HG02798 (cell line): ENCODE measurements at regions not wholly inside any gene's neighbourhood (a gene's known extent, or its start where the extent isn't known, plus 50 kb on each side); places are given as distances from the start of the nearest gene placed in this dataset.

ENCODE experiments used
- ATAC-seq: cut with Tn5 transposase; IDR thresholded peaks from one replicate; pipeline ENCODE4 v1.9.1; 2021; ENCODE audit warnings: mild to moderate bottlenecking; ENCODE audit not compliant: unreplicated experiment, poor library complexity

DNA sequence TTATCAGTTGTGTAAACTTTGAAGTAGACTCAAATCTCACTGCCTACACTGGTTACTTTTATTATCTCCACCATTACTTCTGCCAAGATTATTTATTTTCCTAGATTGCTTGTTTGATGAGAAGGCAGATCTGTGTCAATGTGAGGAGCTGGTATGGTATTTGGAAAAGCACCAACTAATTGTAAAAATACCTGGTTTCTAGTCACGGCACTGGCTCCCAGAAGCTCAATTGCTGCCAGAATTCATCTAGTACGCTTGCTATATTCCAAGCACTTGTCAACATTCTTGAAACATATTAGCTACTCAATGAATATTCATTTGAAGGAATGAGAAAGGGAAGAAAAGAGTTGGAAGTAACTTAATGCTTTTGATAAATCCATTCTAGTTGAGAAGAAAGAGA is 1376.8 kb upstream of the ADGRL3 start:
- no peak for ATAC-seq

DNA sequence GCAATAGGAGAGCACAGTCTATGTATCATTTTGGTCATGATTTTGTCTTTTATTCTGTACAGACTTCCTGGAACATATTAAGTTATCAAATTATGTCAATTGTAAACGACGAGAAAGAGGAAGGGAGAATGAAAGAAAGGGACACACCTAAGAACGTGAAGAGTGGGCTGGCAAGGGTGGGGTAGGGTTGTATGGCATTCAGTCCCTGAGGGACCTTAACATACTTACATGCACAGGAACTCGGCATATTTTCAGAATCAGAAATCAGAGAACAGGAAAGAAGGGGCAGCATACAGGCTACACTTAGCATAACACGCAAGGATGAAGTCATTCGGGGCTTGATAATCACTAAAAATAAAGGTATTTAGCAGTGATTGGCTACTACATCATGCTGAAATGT is 1375.0 kb upstream of the ADGRL3 start:
- ATAC-seq, result no peak

DNA sequence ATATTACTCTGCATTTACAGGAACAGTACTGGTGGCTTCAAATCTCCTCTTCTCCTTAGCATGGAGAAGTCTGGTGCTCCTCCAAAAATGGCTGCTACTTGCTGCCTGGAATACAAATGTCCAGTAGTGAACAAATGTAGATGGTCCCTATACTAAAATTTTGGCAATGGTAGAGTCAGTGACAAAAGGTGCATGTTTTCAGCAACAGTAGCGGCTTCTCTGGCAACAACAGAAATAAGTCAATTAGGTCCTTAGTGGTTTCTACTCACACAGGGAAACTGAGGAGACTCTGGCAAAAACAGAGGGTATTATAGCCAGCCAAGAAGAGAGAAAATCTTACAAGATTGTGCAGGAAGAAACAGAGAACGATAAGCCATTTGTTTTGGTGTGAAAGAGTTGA is 1368.4 kb upstream of the ADGRL3 start:
- no peak for ATAC-seq

DNA sequence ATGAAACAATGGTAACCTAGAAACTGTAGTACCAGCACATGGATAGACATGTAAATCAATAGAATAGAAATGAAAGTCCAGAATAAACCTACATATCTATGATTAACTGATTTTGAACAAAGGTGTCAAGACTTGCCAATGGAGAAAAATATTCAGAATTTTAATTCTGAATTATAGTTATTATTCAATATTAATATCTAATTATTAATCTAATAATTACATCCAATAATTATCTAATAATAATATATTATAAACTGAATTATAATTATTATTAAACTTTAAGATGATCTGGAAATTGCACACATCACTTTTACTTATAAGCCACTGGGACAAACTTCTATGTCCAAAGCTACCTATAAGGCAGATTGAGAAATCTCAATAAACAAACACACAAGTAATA is 1365.2 kb upstream of the ADGRL3 start:
- no peak for ATAC-seq

DNA sequence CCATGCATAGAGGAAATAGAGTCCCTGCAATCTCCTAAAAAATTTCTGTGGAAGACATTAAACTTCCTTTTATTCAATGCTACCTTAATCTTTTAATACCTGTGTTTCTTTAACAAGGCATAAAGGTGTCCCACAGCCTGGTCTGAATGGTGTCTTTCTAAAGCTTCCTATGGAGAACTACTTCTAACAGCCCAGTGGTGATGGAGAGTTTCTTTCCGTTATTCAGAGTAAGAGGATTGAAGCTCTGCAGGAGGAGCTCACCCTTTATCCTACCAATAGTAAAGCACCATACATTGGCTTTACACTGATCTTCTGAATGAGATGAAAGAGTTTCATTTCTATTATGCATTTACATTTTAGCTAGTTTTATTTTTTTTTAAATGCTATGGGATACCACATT is 1362.4 kb upstream of the ADGRL3 start:
- no peak for ATAC-seq

DNA sequence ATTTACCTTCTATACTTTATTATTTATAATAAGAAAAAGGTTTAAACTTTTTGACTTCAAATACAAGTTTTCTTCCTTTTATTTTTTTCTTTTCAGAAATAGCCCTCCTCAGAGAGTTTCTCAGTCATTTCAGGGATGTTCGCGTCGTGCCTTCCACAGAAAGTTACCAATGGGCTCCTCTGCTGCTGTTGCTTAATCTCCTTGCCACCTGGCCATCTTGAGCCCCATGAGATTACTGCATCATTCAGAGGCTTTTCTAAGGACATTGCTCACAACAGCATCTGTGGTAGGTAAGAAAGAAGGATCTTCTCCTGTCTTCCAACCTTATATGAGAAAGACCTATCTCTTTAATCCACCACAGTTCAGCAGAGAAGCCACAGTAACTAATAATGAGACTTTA is 1361.9 kb upstream of the ADGRL3 start:
- no peak for ATAC-seq

DNA sequence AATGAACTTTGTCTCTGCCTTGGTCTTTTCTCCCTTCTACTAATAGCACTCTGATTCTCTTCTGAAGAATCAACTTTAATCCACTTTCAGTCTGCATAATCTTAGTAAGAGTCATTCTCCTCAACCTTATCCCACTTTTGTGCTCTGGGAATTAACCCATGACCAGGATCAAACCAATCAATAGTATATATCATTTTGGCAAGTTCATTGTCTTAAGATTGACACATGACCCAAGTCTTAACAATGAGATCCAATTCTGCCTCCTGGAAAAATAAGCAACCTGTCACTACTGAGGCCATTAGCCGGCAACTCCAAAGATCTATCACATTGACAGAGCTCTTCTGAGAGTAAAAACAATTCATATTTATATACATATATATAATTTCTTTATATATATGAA is 1358.4 kb upstream of the ADGRL3 start:
- no peak for ATAC-seq

DNA sequence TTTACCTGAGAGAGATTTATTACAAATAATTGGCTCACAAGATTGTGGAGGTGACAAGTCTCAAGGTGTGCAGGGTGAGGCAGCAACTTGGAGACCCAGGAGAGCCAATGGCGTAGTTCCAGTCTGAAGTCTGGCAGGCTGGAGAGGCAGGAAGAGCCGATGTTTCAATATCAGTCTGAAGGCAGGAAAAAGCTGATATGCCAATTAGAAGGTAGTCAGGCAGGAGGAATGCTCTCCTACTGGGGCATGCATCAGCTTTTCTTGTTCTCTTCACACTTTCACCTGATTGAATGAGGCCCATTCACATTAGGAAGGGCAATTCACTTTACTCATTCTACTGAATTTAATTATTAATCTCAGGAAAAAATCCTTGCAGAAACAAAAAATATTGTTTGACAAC is 1351.7 kb upstream of the ADGRL3 start:
- ATAC-seq, result no peak

DNA sequence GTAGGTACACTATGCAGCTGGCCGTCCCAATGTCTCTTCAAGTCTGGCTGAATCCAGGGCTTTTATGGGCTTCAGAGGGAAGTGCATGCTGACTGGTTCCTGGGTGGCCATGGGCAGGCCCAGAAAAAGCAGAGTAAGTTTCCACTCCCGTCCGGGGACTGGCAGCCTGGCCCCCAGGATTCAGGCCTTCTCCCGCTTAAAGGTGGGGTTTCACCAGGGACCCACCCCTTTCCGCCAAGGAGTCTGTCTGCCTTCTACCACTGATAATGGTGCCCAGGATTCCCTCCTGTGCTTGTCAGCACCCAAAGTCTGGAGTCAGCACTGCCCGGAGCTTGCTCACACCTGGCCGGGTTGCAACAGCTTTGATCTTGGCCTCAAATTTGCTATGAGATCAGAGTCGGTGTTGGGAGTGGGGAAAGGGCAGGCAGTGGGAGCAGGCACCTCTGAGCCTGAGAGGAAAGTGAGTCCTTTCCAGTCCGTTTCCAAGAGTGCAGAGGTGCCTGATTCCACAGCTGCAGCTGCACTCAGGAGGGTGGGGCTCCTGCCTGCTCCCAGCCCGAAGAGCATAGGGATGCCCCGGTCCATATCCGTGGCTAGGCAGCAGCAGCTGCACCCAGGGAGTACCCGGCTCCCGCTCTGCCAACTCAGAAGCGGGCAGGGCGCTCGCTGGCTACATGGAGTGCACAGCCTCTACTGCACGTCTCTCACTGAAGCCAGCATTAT is 1344.3 kb upstream of the ADGRL3 start:
- ATAC-seq, result no peak

DNA sequence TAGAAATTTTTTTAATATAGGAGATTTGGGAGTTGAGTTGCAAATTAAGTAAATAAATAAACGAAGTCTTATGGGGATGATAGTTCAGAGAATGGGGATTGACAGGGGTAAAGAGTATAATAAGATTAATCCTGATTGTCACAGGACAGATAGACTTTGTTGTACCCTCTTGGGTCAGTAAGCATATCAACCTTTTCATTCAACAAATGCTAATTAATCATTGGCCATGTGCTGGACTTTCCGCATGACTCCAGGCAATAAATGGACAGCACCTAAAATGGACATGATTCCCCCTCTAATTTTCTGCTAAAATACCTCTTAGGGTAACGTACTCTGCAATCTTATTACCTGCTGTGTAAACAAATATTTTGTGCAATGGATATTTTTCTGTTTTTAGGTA is 1331.1 kb upstream of the ADGRL3 start:
- ATAC-seq, result no peak

DNA sequence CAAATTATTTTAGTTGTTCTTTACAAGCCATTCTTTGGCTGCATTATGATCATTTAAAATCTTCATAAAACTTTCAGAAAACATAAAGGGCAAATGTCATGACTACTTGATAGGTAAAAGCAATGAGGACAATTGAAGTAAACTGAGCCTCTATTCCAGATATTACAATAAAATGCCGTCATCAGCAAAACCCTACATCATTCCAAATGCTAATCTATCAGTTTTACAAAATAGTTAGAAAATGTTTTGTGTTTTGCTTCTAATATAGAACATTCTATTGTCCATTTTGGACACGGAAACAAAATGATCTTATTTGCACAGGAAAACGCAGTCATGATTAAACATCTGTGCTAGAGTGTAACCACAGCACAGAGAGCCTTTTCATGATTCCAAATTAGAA is 1330.6 kb upstream of the ADGRL3 start:
- ATAC-seq, result no peak

DNA sequence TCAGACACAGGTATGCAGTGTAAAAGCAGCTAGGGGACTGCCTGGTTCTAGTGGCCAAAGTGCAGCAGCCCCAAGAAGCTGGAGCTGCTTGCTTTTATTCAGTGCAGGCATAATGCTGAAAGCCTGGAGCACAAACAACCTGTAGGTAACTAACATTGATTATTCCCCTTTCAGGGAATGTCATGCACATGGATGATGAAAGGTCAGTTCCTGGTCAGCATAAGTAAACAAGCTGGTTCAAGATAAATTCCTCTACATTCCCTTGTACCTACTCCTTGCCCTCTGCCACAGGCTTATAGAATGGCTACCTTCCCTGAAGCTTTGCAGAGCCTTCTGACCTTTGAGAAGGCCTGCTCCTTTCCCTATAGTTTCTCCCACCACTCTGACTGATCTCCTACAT is 1318.5 kb upstream of the ADGRL3 start:
- no peak for ATAC-seq

DNA sequence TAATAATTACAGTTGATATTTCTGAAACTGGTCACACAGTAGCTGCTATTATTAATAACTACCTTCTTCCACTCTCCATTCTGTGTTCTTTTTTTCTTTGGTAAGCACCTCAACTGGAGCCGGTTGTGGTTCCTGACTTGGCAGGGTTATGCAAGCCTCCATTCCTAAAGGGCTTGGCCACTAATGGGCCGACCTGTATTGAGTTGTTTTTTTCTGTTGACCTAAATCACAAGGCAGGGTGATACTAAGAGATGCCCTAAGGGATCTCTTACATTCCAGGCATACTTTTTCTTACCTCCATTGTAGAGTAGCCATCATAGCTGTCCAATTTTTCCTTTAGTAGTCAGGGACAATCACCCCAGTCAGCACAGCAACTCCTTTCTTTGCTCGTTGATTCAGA is 1295.8 kb upstream of the ADGRL3 start:
- no peak for ATAC-seq

DNA sequence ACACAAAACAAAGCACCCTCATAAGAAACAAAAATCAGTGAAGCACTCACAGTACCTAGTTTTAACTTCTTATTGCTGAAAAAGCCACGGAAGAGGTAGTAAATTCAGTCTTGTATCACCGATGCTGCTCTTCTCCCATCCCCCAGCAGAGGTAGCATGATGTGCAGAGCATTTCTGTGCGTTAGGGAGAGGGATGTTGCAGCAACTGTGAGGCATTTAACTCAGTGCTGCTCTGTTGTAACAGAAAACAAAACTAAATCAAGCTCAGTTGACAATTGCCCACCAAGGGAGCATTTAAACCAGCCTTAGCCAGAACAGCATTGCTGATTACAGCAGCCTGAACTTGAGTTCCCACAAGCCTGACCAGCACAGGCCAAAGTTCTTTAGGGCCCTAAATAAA is 1279.7 kb upstream of the ADGRL3 start:
- ATAC-seq, result no peak

DNA sequence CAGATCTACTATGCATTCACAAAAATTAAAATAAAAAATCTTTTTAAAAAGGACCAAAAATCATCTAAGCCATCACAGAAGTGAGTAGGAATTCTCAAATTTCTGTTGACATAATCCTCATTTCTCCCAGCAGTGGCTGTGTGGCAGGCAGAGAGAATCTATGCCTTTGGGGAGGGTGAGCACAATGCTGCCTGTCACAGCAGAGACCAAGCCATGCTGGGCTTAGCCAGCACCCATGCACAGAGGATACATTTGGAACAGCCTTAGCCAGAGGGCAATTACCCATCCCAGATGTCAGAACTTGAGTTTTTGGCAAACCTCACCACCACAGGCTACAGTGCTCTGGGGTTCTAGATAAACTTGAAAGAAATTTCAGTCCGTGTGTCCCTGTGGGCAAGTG is 1274.8 kb upstream of the ADGRL3 start:
- no peak for ATAC-seq

DNA sequence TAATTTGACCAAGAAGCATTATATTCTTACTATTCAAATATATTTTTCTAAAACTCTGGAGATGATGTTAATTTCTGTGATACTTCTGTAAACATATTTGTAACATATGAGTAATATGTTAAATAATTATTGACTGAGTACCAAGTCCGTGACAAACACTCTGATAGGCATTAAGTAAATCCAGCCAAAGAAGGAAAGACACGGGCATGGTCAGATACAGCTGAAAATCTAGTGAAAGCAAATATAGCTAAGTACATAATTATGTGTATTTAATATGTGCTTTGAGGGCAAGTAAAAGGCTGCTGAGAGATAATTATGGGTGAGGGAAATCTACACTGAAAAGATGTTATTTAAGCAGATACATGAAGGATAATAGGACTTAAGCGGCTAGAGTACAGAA is 1263.6 kb upstream of the ADGRL3 start:
- ATAC-seq, result no peak

DNA sequence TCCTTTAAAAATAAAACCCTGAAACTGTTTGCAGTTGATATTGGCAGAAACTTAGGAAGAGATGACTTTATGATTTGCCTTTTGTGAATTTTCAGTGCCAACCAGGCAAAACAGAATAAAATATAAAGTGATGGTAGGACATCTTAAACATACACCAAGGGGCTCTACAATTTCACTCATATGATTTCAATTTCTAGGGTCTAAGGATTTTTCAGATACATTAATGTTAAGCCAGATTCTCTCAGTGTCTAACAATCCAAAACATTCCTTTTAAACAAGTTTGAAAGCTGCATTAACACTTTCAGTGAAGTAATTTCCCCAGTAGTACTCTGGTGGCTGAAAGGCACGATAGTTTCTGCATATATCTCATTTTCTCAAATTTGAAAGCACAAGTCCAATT is 1262.0 kb upstream of the ADGRL3 start:
- no peak for ATAC-seq

DNA sequence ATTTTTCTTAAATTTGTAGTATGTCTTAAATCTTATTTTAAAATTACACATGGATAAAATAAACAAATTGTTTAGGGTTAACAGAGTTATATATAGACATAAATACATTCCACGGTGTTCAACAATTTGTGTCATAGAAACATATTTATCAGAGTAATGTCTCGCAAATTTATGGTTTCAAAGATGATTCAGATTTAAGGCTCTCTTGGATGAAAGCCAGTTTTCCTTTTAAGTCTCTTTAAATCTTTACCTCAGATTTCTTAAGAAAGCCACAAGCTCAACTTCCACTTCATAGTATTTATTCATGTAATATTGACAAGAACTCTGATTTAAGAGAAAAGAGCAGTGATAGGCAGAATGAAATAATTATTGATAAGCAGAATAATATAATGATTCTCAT is 1254.8 kb upstream of the ADGRL3 start:
- no peak for ATAC-seq

DNA sequence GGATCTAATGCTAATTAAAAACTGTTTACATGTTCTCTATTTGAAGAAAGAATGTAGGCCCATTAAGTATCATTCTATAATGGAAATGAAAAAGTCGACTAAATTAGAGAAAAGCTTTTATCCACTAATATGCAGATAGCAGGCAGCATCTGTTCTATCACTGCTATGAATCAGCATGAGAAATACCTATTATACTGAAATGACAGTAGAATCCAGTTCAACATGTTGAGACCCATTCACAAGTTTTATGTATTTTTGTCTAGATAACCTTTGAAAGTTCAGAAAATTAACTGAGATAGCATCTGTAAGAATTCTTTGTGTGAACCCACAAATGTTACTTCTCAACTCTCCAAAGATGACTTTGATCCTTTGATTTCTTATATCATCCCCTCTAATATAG is 1254.4 kb upstream of the ADGRL3 start:
- ATAC-seq, result no peak

DNA sequence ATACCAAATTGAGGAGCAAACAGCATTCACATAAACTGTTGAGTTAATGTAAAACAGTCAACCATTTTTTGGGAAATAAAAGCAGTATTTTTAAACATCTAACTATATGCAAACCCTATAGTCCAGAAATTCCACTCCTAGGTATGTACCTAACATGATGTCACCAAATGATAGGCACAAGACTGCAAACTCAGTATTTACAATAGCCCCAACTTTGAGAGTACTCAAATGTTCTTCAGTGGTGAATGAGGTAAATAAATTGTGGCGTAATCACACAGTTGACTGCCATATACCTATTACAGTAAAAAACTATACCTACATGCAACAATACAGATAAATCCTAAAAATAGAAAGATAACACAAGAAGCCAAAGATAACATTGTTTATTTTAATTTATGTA is 1243.8 kb upstream of the ADGRL3 start:
- ATAC-seq, result no peak

DNA sequence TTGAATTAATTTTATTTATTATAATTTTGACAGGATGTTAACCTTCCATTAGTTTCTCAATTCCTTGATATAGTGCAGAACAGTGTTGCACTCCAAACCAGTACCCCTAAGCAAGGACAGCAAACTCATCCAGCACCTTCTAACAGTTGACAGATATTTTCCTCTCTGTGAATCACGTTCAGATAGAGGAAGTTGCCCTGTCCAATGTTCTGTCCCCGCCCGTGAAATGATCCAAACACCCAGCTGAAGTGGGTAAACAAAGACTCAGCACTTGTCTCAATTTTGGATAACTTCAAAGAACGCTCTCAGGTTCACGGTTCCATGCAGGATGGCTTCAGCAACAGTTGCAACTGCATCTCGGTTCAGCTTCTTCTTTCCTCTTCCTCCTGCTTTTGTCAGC is 1240.0 kb upstream of the ADGRL3 start:
- no peak for ATAC-seq

DNA sequence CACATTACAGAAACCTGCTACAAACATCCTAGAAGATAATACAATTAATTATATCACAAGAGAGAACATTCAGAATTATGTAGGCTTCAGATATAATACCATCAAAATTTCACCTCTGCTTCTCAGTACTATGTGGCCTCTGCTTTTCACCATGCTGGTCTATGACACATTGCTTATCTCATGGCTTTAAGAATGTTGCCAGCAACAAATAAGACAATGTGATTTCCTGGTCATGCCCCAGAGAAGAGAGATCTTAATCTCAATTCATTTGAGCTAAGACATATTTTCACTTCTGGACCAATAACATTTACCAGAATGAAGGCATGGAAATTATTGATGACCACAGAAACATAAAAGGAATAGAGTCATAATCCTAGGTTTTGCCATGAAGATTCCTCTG is 1233.4 kb upstream of the ADGRL3 start:
- ATAC-seq, result no peak

DNA sequence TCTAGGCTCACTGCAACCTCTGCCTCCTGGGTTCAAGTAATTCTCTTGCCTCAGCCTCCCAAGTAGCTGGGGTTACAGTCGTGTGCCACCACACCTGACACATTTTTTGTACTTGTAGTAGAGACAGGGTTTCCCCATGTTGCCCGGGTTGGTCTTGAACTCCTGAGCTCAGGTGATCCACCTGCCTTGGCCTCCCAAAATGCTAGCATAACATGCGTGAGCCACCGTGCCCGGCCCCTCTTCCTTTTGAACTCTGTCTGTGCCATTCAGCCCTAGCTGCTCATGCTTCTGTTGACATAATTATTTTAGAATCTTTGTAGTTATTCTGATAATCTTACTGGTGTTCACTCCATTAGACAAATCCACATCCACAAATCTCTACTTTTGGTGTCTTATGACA is 1231.3 kb upstream of the ADGRL3 start:
- no peak for ATAC-seq
